OCI-LY7 (cell line): ENCODE measurements at regions not wholly inside any gene's neighbourhood (a gene's known extent, or its start where the extent isn't known, plus 50 kb on each side); places are given as distances from the start of the nearest gene placed in this dataset.

Source experiments
- BruUV-seq: library from RNA; stranded (reverse); fragments of 400-500 nt; replicated peaks from 2 replicates; lab custom pipeline; 2021; lab: Mats Ljungman, UMichigan
- CTCF ChIA-PET: fragments of 300-600 bp; sonication (Branson Sonifier 250); formaldehyde crosslinking; loops from one replicate; lab custom pipeline; 2022; ENCODE audit warnings: antibody characterized with exemption; ENCODE audit not compliant: unreplicated experiment; lab: Charles Lee
- POLR2A ChIA-PET: fragments of 300-600 bp; sonication (Branson Sonifier 250); formaldehyde crosslinking; loops from one replicate; lab custom pipeline; 2022; ENCODE audit warnings: antibody characterized with exemption; lab: Charles Lee
- DNase-seq: peaks from one replicate; pipeline ENCODE4 v3.0.0-alpha.2; 2015; ENCODE audit warnings: low spot score
- H2AFZ ChIP-seq: fragments of 200-600 bp; sonication (generic), shearing (Covaris generic); 2 replicates; pipeline ENCODE4 v1.6.1; 2014; ENCODE audit warnings: mild to moderate bottlenecking, antibody characterized with exemption, low read length, moderate library complexity
- H3K27ac ChIP-seq: fragments of 200-600 bp; sonication (generic); 2 replicates; pipeline ENCODE4 v1.5.1; 2014; ENCODE audit warnings: mixed run types, low read depth, mild to moderate bottlenecking, moderate library complexity, low read length, inconsistent platforms; ENCODE audit not compliant: poor library complexity, severe bottlenecking
- H3K36me3 ChIP-seq: fragments of 200-600 bp; sonication (generic); 2 replicates; pipeline ENCODE4 v1.6.1; 2014; ENCODE audit warnings: mild to moderate bottlenecking, antibody characterized with exemption, low read length, moderate library complexity, mixed read lengths; ENCODE audit not compliant: insufficient read depth
- H3K4me1 ChIP-seq: fragments of 200-600 bp; sonication (generic); 2 replicates; pipeline ENCODE4 v1.5.1; 2014; ENCODE audit warnings: mild to moderate bottlenecking, low read length; ENCODE audit not compliant: insufficient read depth, poor library complexity, severe bottlenecking
- H3K4me2 ChIP-seq: fragments of 200-600 bp; sonication (generic); 2 replicates; pipeline ENCODE4 v1.6.1; 2014; ENCODE audit warnings: mild to moderate bottlenecking, low read length
- H3K4me3 ChIP-seq: fragments of 200-600 bp; sonication (generic); 2 replicates; pipeline ENCODE4 v1.5.1; 2014; ENCODE audit warnings: mild to moderate bottlenecking, low read depth, low read length; ENCODE audit not compliant: poor library complexity, severe bottlenecking
- H3K79me2 ChIP-seq: fragments of 200-600 bp; sonication (generic); 2 replicates; pipeline ENCODE4 v1.6.1; 2016; ENCODE audit warnings: low read depth, mild to moderate bottlenecking, low read length, moderate library complexity, mixed read lengths; ENCODE audit not compliant: insufficient read depth
- H3K9me2 ChIP-seq: fragments of 200-600 bp; sonication (generic); 2 replicates; pipeline ENCODE4 v1.6.1; 2016; ENCODE audit warnings: mild to moderate bottlenecking, low read length, mixed read lengths; ENCODE audit not compliant: insufficient read depth
- H3K9me3 ChIP-seq: fragments of 200-600 bp; sonication (generic); 2 replicates; pipeline ENCODE4 v1.6.1; 2014; ENCODE audit warnings: mild to moderate bottlenecking, mixed run types, low read length, mixed read lengths
- H4K20me1 ChIP-seq: fragments of 200-600 bp; sonication (generic); 2 replicates; pipeline ENCODE4 v1.6.1; 2014; ENCODE audit warnings: mild to moderate bottlenecking, antibody characterized with exemption, low read length, moderate library complexity, mixed read lengths; ENCODE audit not compliant: insufficient read depth
- CTCF ChIP-seq: fragments of 200-600 bp; sonication (generic); conservative IDR thresholded peaks from 2 replicates; pipeline ENCODE4 v1.5.1; 2014; ENCODE audit warnings: mild to moderate bottlenecking, antibody characterized with exemption, low read length, moderate library complexity, mixed read lengths
- EZH2phosphoT487 ChIP-seq: fragments of 200-600 bp; sonication (generic); IDR thresholded peaks from 2 replicates; pipeline ENCODE4 v1.6.1; 2018; ENCODE audit warnings: low read depth, borderline replicate concordance, mild to moderate bottlenecking, mixed run types, antibody characterized with exemption, low read length, moderate library complexity, mixed read lengths
- intact Hi-C: fragments of 100-400 bp; cut with micrococcal nuclease; formaldehyde crosslinking; loops from one replicate; pipeline ENCODE4 v1.10.0; 2022; ENCODE audit not compliant: unreplicated experiment

DNA sequence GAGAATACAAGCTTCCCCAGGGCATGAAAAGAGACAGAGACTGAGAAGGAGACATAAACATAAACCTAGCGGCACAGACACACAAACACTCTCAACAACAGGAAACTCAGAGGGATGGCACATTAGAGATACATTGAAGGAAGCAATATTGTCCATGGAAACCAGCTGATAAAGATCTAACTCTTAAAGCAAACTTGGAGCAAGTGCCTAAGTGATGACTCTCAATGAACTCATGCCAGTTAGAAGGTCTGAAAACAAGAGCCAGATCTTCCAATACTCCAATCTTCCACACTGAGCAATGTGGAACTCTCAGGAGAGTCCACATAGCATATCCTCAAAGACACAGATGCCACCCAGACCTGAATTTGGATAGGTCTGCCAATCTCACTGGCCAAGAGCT, 168.8 kb upstream of the ISX start:
- no peaks in the 10 kb centered on the region for H3K79me2 ChIP-seq
- no peaks in the 10 kb centered on the region for H3K9me3 ChIP-seq
- DNase-seq = no peak
- H4K20me1 ChIP-seq = no peaks in the 10 kb centered on the region
- H3K27ac ChIP-seq = no peak overlapping the region
- BruUV-seq = no TSS peak
- ChIA-PET POLR2A (interaction anchor here (1.2 kb wide), 1 partner anchor 31 kb away, joined by 3 read pairs; no protein-coding TSS in a partner anchor), CTCF (no interaction called here)
- TF ChIP-seq EZH2phosphoT487 (no peak), CTCF (no peak)
- H3K36me3 ChIP-seq = no peaks in the 10 kb centered on the region
- no peaks in the 10 kb centered on the region for H3K9me2 ChIP-seq
- no peak overlapping the region for H3K4me2 ChIP-seq
- H3K4me3 ChIP-seq = no peak overlapping the region
- H3K4me1 ChIP-seq = no peaks in the 10 kb centered on the region
- no peak overlapping the region for H2AFZ ChIP-seq
- intact Hi-C loops = no loop called here

DNA sequence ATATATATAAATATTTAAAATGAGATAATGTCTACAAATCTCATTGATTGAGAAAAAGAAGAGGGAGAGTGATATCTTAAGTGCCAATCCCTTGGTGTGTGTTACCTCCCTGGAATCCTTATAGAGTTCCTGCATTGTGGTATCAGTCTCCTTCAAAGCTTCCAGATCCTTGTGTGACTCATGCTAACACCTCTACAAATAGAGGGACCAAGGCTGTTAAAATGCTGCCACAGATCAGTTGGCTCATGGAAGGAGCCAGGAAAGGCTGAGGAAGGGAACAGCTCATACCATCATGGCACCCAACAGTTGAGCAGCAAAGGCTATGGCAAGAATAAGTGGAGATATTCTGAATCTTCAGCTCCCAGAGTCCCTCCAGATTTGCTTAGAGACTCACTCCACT, 163.6 kb upstream of the ISX start:
- H4K20me1 ChIP-seq = no peaks in the 10 kb centered on the region
- no peaks in the 10 kb centered on the region for H3K79me2 ChIP-seq
- no peak for TF ChIP-seq EZH2phosphoT487
- TF ChIP-seq CTCF = no peak
- H3K4me2 ChIP-seq = no peak overlapping the region
- no peaks in the 10 kb centered on the region for H3K4me1 ChIP-seq
- ChIA-PET CTCF (no interaction called here), POLR2A (no interaction called here)
- H3K4me3 ChIP-seq = no peak overlapping the region
- DNase-seq = no peak
- H2AFZ ChIP-seq = no peak overlapping the region
- H3K9me3 ChIP-seq = no peaks in the 10 kb centered on the region
- no TSS peak for BruUV-seq
- intact Hi-C loops = no loop called here
- no peaks in the 10 kb centered on the region for H3K9me2 ChIP-seq
- H3K27ac ChIP-seq = no peak overlapping the region
- H3K36me3 ChIP-seq = no peaks in the 10 kb centered on the region

DNA sequence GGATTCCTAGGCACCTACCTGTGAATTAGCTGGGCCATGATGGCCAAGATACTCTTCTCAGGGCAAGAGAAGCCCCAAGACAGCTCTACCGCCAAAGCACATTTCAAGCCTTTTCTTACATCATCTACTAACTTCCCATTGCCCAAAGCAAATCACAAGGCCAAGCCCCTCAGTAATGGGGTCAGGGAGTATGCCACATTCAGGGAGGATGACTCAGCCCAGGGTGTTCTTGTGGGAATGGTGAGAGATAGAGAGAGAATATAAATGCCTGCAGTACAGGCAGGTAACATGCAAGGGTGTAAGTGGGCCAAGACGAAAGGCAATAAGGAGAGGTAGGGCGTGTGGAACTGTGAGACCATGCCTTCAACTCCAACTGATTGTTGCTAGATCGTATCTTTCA, 162.5 kb upstream of the ISX start:
- CTCF ChIA-PET = no interaction called here
- Histone ChIP-seq H3K36me3 (no peaks in the 10 kb centered on the region), H3K79me2 (no peaks in the 10 kb centered on the region), H3K4me1 (no peaks in the 10 kb centered on the region), H3K9me3 (no peaks in the 10 kb centered on the region), H3K4me3 (no peak overlapping the region), H3K27ac (no peak overlapping the region), H2AFZ (no peak overlapping the region), H3K4me2 (no peak overlapping the region), H4K20me1 (no peaks in the 10 kb centered on the region), H3K9me2 (no peaks in the 10 kb centered on the region)
- POLR2A ChIA-PET = no interaction called here
- no peak for DNase-seq
- TF ChIP-seq EZH2phosphoT487 (no peak), CTCF (no peak)
- intact Hi-C loops = no loop called here
- BruUV-seq = no TSS peak
